DOHH2 (cell line): ENCODE measurements at regions not wholly inside any gene's neighbourhood (a gene's known extent, or its start where the extent isn't known, plus 50 kb on each side); places are given as distances from the start of the nearest gene placed in this dataset.

Experiments
- H3F3A ChIP-seq: fragments of 200-600 bp; sonication (generic), shearing (Covaris generic); 2 replicates; pipeline ENCODE4 v1.6.0; 2016; ENCODE audit warnings: antibody characterized with exemption, mild to moderate bottlenecking; ENCODE audit not compliant: control insufficient read depth, insufficient read depth
- H3K27ac ChIP-seq: fragments of 200-600 bp; sonication (generic); 2 replicates; pipeline ENCODE4 v1.5.1; 2014; ENCODE audit warnings: low read depth, mild to moderate bottlenecking, low read length, moderate library complexity
- H3K27me3 ChIP-seq: fragments of 200-600 bp; sonication (generic); 2 replicates; pipeline ENCODE4 v1.6.1; 2014; ENCODE audit warnings: mild to moderate bottlenecking, low read length, mixed read lengths; ENCODE audit not compliant: control insufficient read depth
- H3K36me3 ChIP-seq: fragments of 200-600 bp; sonication (generic); 2 replicates; pipeline ENCODE4 v1.6.1; 2014; ENCODE audit warnings: mild to moderate bottlenecking, low read length, moderate library complexity, mixed read lengths; ENCODE audit not compliant: control insufficient read depth
- H3K4me1 ChIP-seq: fragments of 200-600 bp; sonication (generic); 2 replicates; pipeline ENCODE4 v1.6.1; 2014; ENCODE audit warnings: mild to moderate bottlenecking, low read length, mixed read lengths; ENCODE audit not compliant: control insufficient read depth
- H3K4me2 ChIP-seq: fragments of 200-600 bp; sonication (generic); 2 replicates; pipeline ENCODE4 v1.6.0; 2014; ENCODE audit warnings: mild to moderate bottlenecking, low read length, moderate library complexity
- H3K4me3 ChIP-seq: fragments of 200-600 bp; sonication (generic); 2 replicates; pipeline ENCODE4 v1.5.1; 2014; ENCODE audit warnings: mild to moderate bottlenecking, low read length, mixed read lengths
- H3K79me2 ChIP-seq: fragments of 200-600 bp; sonication (generic); 2 replicates; pipeline ENCODE4 v1.6.1; 2014; ENCODE audit warnings: mild to moderate bottlenecking, low read length, mixed read lengths; ENCODE audit not compliant: control insufficient read depth
- H3K9me2 ChIP-seq: fragments of 200-600 bp; sonication (generic); replicated peaks from 2 replicates; pipeline ENCODE4 v1.6.1; 2014; ENCODE audit warnings: mild to moderate bottlenecking, low read length, mixed read lengths; ENCODE audit not compliant: control insufficient read depth
- H3K9me3 ChIP-seq: fragments of 200-600 bp; sonication (generic); 2 replicates; pipeline ENCODE4 v1.6.1; 2014; ENCODE audit warnings: antibody characterized with exemption, low read length, mixed read lengths; ENCODE audit not compliant: control insufficient read depth, insufficient read depth
- H4K20me1 ChIP-seq: fragments of 200-600 bp; sonication (generic); 2 replicates; pipeline ENCODE4 v1.6.0; 2014; ENCODE audit warnings: low read depth, mild to moderate bottlenecking, antibody characterized with exemption, low read length, moderate library complexity; ENCODE audit not compliant: control insufficient read depth, insufficient read depth
- CTCF ChIP-seq: fragments of 200-600 bp; sonication (generic); IDR thresholded peaks from one replicate; pipeline ENCODE4 v1.5.1; 2014; ENCODE audit warnings: antibody characterized with exemption, mild to moderate bottlenecking, low read depth, low read length; ENCODE audit not compliant: poor library complexity, severe bottlenecking
- EZH2phosphoT487 ChIP-seq: fragments of 200-600 bp; sonication (generic); IDR thresholded peaks from 2 replicates; pipeline ENCODE4 v1.6.1; 2017; ENCODE audit warnings: borderline replicate concordance, mild to moderate bottlenecking, antibody characterized with exemption, low read length, moderate library complexity, mixed read lengths

DNA sequence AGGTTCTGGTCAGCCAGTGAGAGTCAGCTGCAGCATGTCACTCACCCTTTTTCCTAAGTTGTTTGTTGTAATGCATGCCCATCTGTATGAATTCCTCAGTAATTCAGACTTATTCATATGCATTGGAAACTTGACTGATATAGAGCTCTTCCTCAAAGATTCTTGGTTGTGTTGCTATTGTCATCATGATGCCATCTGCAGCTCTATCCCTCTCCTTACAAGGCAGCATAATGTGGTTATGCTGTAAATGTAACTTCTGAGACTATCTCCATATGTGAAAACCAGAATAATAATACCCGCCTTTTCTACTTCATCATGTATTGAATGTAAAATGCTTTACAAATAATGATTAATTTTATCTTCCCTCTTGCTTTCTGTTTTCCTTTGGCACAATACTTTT is 252.6 kb upstream of the MTPN start:
- Histone ChIP-seq H3K27me3 (no peaks in the 10 kb centered on the region), H3K9me2 (no peaks in the 10 kb centered on the region), H3K4me3 (no peak overlapping the region), H3K4me1 (no peaks in the 10 kb centered on the region), H3K79me2 (no peaks in the 10 kb centered on the region), H3K4me2 (no peak overlapping the region), H3F3A (no peaks in the 10 kb centered on the region), H3K27ac (no peak overlapping the region), H3K9me3 (no peaks in the 10 kb centered on the region), H4K20me1 (no peaks in the 10 kb centered on the region), H3K36me3 (no peaks in the 10 kb centered on the region)
- TF ChIP-seq CTCF (no peak), EZH2phosphoT487 (no peak)

GRCh38 chr7:136228171-136228570 is 251.0 kb upstream of the MTPN start:
- Histone ChIP-seq H3K4me3 (no peak overlapping the region), H3K9me2 (no peaks in the 10 kb centered on the region), H3K4me2 (no peak overlapping the region), H3F3A (no peaks in the 10 kb centered on the region), H3K36me3 (no peaks in the 10 kb centered on the region), H3K9me3 (no peaks in the 10 kb centered on the region), H3K27ac (no peak overlapping the region), H4K20me1 (no peaks in the 10 kb centered on the region), H3K27me3 (no peaks in the 10 kb centered on the region), H3K4me1 (no peaks in the 10 kb centered on the region), H3K79me2 (no peaks in the 10 kb centered on the region)
- TF ChIP-seq CTCF (no peak), EZH2phosphoT487 (no peak)

- Histone ChIP-seq H3K27ac (no peak overlapping the region), H3K9me2 (no peaks in the 10 kb centered on the region), H3K4me1 (no peaks in the 10 kb centered on the region), H3K4me2 (no peak overlapping the region), H4K20me1 (no peaks in the 10 kb centered on the region), H3K79me2 (no peaks in the 10 kb centered on the region), H3K9me3 (no peaks in the 10 kb centered on the region), H3K36me3 (no peaks in the 10 kb centered on the region), H3F3A (no peaks in the 10 kb centered on the region), H3K4me3 (no peak overlapping the region), H3K27me3 (no peaks in the 10 kb centered on the region)
- no peak for TF ChIP-seq CTCF
Measured at GRCh38 chr7:136214356-136214755, 237.2 kb upstream of the MTPN start.

DNA sequence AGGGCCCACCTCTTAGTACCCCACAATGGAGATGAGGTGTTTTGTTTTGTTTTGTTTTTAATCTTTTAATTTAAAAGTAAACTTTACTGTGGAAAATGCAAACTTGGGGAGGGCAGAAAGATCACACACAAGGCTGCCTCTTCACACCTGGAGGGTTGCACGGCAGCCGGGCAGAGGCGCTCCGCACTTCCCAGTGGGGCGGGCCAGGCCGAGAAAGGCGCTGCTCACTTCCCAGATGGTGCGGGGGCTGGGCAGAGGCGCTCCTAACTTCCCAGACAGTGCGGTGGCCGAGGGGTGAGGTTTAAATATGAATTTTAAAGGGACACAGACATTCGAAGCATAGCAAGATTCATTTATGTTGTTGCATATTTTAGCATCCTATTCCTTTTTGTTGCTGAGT is 235.9 kb upstream of the MTPN start:
- Histone ChIP-seq H3K9me3 (no peaks in the 10 kb centered on the region), H3K4me3 (no peak overlapping the region), H3K79me2 (no peaks in the 10 kb centered on the region), H3K27me3 (no peaks in the 10 kb centered on the region), H3K36me3 (no peaks in the 10 kb centered on the region), H3K4me1 (no peaks in the 10 kb centered on the region), H4K20me1 (no peaks in the 10 kb centered on the region), H3K9me2 (no peaks in the 10 kb centered on the region), H3K27ac (no peak overlapping the region), H3K4me2 (no peak overlapping the region), H3F3A (no peaks in the 10 kb centered on the region)
- TF ChIP-seq EZH2phosphoT487 (no peak), CTCF (no peak)
